ENCODE measurements at regions not wholly inside any gene's neighbourhood (a gene's known extent, or its start where the extent isn't known, plus 50 kb on each side); places are given as distances from the start of the nearest gene placed in this dataset.

GRCh38 chr4:189304809-189305208 lies 635.9 kb upstream of the FRG1 start:
- Histone ChIP-seq H3K9me1 (ENCODE audit: insufficient read depth, low read length) (no peaks in the 10 kb centered on the region), H3K4me1 (ENCODE audit: control insufficient read depth, insufficient read depth, low read length) (no peaks in the 10 kb centered on the region), H3K9ac (ENCODE audit: low read depth, low read length) (no peak overlapping the region), H4K8ac (ENCODE audit: low read depth in 2 of 2, low read length in 2 of 2) (no peak overlapping the region), H2AK5ac (ENCODE audit: low read depth, low read length) (no peak overlapping the region), H3K4me3 (ENCODE audit: insufficient read depth, low read depth, low read length) (no peak overlapping the region), H2AFZ (replicated peaks; ENCODE audit: low read length, poor library complexity) (no peak overlapping the region), H2BK20ac (ENCODE audit: low read depth, low read length) (no peak overlapping the region), H2BK15ac (ENCODE audit: low read depth, low read length) (no peak overlapping the region), H4K5ac (ENCODE audit: low read depth, low read length) (no peak overlapping the region), H3K4ac (ENCODE audit: low read depth, low read length) (no peak overlapping the region), H3K27ac (ENCODE audit: insufficient read depth, low read length) (no peak overlapping the region), H3K27me3 (ENCODE audit: control insufficient read depth, insufficient read depth, low read length) (no peaks in the 10 kb centered on the region), H4K91ac (ENCODE audit: insufficient read depth, low read depth, low read length) (no peak overlapping the region), H3K18ac (ENCODE audit: low read depth, low read length) (peak overlapping the region; percentile 50; the same call in 1 of the 2 replicates), H3K14ac (replicated peaks; ENCODE audit: low read depth, low read length) (no peak overlapping the region), H4K20me1 (ENCODE audit: insufficient read depth, low read length) (no peaks in the 10 kb centered on the region), H3K9me3 (ENCODE audit: control insufficient read depth, insufficient read depth, low read length) (no peaks in the 10 kb centered on the region), H3K56ac (ENCODE audit: extremely low read depth, insufficient read depth, low read length) (no peak overlapping the region), H3K36me3 (ENCODE audit: control insufficient read depth, insufficient read depth, low read length) (no peaks in the 10 kb centered on the region), H2BK5ac (ENCODE audit: low read depth, low read length, poor library complexity, severe bottlenecking) (no peak overlapping the region), H3K79me1 (ENCODE audit: low read depth in 1 of 2, low read length in 2 of 2) (no peaks in the 10 kb centered on the region), H3K4me2 (ENCODE audit: low read depth, low read length) (peak overlapping the region; percentile 65), H2AK9ac (replicated peaks; ENCODE audit: low read depth, low read length, poor library complexity) (no peak overlapping the region), H3K23ac (ENCODE audit: low read depth, low read length) (no peak overlapping the region), H2BK120ac (ENCODE audit: low read depth, low read length) (no peak overlapping the region; the same call in 1 of the 2 replicates)
- no TSS peak for BruUV-seq (replicated peaks)
- dilution Hi-C loops (cut with HindIII; ENCODE audit: low sequenced_read_pairs, unreplicated experiment) (no loop called here), intact Hi-C loops (cut with micrococcal nuclease) (no loop called here), in situ Hi-C loops (cut with MboI; ENCODE audit: low sequenced_read_pairs) (no loop called here)
- WGBS, 2 experiments (ENCODE audit: extremely low coverage in 2 of 2, insufficient read length in 1 of 2): no CpG with 5 or more reads among the region's 2 CpGs
- TF ChIP-seq NFE2L2 (IDR thresholded peaks at IDR 0.05; ENCODE audit: low read depth, low read length) (no peak), ELK1 (IDR thresholded peaks at IDR 0.05; ENCODE audit: borderline replicate concordance, low read depth, low read length) (no peak), SMC3 (IDR thresholded peaks at IDR 0.05; ENCODE audit: low read depth, low read length) (no peak), POLR2A (IDR thresholded peaks at IDR 0.05; ENCODE audit: low read depth, low read length) (no peak), MAFK (IDR thresholded peaks at IDR 0.05; ENCODE audit: low read depth, low read length) (no peak), FOS (IDR thresholded peaks at IDR 0.05; ENCODE audit: low read depth, low read length) (no peak)
- DNase-seq (peak; percentile 62), ATAC-seq (ENCODE audit: low read depth) (no peak)
- POLR2A ChIA-PET (ENCODE audit: unreplicated experiment): no interaction called here
- CTCF ChIA-PET: no interaction called here

Measured in IMR-90 (cell line).